ENCODE measurements at regions not wholly inside any gene's neighbourhood (a gene's known extent, or its start where the extent isn't known, plus 50 kb on each side); places are given as distances from the start of the nearest gene placed in this dataset.

DNA sequence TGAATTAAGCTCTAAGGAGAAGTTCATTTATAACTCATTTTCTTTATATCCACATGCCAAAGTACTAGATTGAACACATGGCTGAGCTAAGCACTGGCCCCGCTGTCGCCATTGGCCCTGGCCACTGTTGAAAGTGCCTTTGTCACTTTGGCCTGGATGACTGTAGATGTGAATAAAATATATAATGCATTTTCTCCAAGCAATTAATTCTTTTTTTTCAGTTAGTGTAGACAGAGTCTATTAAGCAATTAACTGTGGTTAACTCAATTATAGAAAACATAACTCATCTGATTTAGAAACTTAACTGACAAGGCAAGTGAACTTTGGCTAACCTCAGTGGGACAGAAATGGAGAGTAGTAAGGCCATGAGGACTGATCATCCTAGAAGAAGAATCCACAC lies 965.6 kb downstream of the EFNB2 start:
- TF ChIP-seq NFE2L2 (IDR thresholded peaks at IDR 0.05; ENCODE audit: low read depth, low read length) (no peak), CEBPB (IDR thresholded peaks at IDR 0.05; ENCODE audit: low read depth, low read length) (no peak), RAD21 (IDR thresholded peaks at IDR 0.05; ENCODE audit: low read length) (no peak), MAZ (IDR thresholded peaks at IDR 0.05; ENCODE audit: borderline replicate concordance, low read depth, low read length) (no peak), RCOR1 (IDR thresholded peaks at IDR 0.05; ENCODE audit: insufficient replicate concordance, low read length) (no peak), MXI1 (IDR thresholded peaks at IDR 0.05; ENCODE audit: borderline replicate concordance, low read depth, low read length) (no peak), MAFK (IDR thresholded peaks at IDR 0.05; ENCODE audit: low read depth, low read length) (no peak), BHLHE40 (IDR thresholded peaks at IDR 0.05; ENCODE audit: low read depth, low read length) (no peak), FOS (IDR thresholded peaks at IDR 0.05; ENCODE audit: low read depth, low read length) (no peak), RFX5 (IDR thresholded peaks at IDR 0.05; ENCODE audit: low read depth, low read length) (no peak)
- TF ChIP-seq, protein P1, sequence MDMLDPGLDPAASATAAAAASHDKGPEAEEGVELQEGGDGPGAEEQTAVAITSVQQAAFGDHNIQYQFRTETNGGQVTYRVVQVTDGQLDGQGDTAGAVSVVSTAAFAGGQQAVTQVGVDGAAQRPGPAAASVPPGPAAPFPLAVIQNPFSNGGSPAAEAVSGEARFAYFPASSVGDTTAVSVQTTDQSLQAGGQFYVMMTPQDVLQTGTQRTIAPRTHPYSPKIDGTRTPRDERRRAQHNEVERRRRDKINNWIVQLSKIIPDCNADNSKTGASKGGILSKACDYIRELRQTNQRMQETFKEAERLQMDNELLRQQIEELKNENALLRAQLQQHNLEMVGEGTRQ (IDR thresholded peaks at IDR 0.05; ENCODE audit: low read depth, low read length), result no peak
- TF ChIP-seq, protein P2, sequence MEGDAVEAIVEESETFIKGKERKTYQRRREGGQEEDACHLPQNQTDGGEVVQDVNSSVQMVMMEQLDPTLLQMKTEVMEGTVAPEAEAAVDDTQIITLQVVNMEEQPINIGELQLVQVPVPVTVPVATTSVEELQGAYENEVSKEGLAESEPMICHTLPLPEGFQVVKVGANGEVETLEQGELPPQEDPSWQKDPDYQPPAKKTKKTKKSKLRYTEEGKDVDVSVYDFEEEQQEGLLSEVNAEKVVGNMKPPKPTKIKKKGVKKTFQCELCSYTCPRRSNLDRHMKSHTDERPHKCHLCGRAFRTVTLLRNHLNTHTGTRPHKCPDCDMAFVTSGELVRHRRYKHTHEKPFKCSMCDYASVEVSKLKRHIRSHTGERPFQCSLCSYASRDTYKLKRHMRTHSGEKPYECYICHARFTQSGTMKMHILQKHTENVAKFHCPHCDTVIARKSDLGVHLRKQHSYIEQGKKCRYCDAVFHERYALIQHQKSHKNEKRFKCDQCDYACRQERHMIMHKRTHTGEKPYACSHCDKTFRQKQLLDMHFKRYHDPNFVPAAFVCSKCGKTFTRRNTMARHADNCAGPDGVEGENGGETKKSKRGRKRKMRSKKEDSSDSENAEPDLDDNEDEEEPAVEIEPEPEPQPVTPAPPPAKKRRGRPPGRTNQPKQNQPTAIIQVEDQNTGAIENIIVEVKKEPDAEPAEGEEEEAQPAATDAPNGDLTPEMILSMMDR (conservative IDR thresholded peaks at IDR 0.05; ENCODE audit: low read depth, low read length), result no peak
- TF ChIP-seq, protein P3, sequence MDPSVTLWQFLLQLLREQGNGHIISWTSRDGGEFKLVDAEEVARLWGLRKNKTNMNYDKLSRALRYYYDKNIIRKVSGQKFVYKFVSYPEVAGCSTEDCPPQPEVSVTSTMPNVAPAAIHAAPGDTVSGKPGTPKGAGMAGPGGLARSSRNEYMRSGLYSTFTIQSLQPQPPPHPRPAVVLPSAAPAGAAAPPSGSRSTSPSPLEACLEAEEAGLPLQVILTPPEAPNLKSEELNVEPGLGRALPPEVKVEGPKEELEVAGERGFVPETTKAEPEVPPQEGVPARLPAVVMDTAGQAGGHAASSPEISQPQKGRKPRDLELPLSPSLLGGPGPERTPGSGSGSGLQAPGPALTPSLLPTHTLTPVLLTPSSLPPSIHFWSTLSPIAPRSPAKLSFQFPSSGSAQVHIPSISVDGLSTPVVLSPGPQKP (IDR thresholded peaks at IDR 0.05; ENCODE audit: borderline replicate concordance, low read depth, low read length), result no peak
- H3K79me1 ChIP-seq (ENCODE audit: low read depth in 1 of 2, low read length in 2 of 2), result no peaks in the 10 kb centered on the region
- no peak overlapping the region for H3K23ac ChIP-seq (ENCODE audit: low read depth, low read length)
- no peak overlapping the region for H3K27ac ChIP-seq (ENCODE audit: insufficient read depth, low read length)
- ATAC-seq (ENCODE audit: low read depth) (no peak), DNase-seq (no peak)
- no peak overlapping the region for H2BK15ac ChIP-seq (ENCODE audit: low read depth, low read length)
- no TSS peak for BruUV-seq (replicated peaks)
- no peak overlapping the region for H2AK5ac ChIP-seq (ENCODE audit: low read depth, low read length)
- no peaks in the 10 kb centered on the region for H3K9me1 ChIP-seq (ENCODE audit: insufficient read depth, low read length)
- ChIA-PET POLR2A (ENCODE audit: unreplicated experiment) (no interaction called here), CTCF (no interaction called here)
- H4K5ac ChIP-seq (ENCODE audit: low read depth, low read length), result no peak overlapping the region
- no peak overlapping the region for H3K4ac ChIP-seq (ENCODE audit: low read depth, low read length)
- H2AFZ ChIP-seq (replicated peaks; ENCODE audit: low read length, poor library complexity), result no peak overlapping the region
- H3K4me3 ChIP-seq (ENCODE audit: insufficient read depth, low read depth, low read length), result no peak overlapping the region
- no peak overlapping the region for H3K56ac ChIP-seq (ENCODE audit: extremely low read depth, insufficient read depth, low read length)
- no peak overlapping the region for H3K4me2 ChIP-seq (ENCODE audit: low read depth, low read length)
- in situ Hi-C loops (cut with MboI; ENCODE audit: low sequenced_read_pairs), result no loop called here
- dilution Hi-C loops (cut with HindIII; ENCODE audit: low sequenced_read_pairs, unreplicated experiment), result no loop called here
- H3K4me1 ChIP-seq (ENCODE audit: control insufficient read depth, insufficient read depth, low read length), result no peaks in the 10 kb centered on the region
- no peak overlapping the region for H4K91ac ChIP-seq (ENCODE audit: insufficient read depth, low read depth, low read length)
- no peak overlapping the region for H3K9ac ChIP-seq (ENCODE audit: low read depth, low read length)
- H2BK20ac ChIP-seq (ENCODE audit: low read depth, low read length), result no peak overlapping the region
- H2AK9ac ChIP-seq (replicated peaks; ENCODE audit: low read depth, low read length, poor library complexity), result no peak overlapping the region
- H3K36me3 ChIP-seq (ENCODE audit: control insufficient read depth, insufficient read depth, low read length), result no peaks in the 10 kb centered on the region
- no peak overlapping the region for H4K8ac ChIP-seq (ENCODE audit: low read depth in 2 of 2, low read length in 2 of 2)
- H3K27me3 ChIP-seq (ENCODE audit: control insufficient read depth, insufficient read depth, low read length), result no peaks in the 10 kb centered on the region
- H2BK120ac ChIP-seq (ENCODE audit: low read depth, low read length), result no peak overlapping the region
- no peak overlapping the region for H3K18ac ChIP-seq (ENCODE audit: low read depth, low read length)
- no peaks in the 10 kb centered on the region for H4K20me1 ChIP-seq (ENCODE audit: insufficient read depth, low read length)
- no peak overlapping the region for H3K14ac ChIP-seq (replicated peaks; ENCODE audit: low read depth, low read length)
- intact Hi-C loops (cut with micrococcal nuclease), result no loop called here
- H2BK5ac ChIP-seq (ENCODE audit: low read depth, low read length, poor library complexity, severe bottlenecking), result no peak overlapping the region
- no peaks in the 10 kb centered on the region for H3K9me3 ChIP-seq (ENCODE audit: control insufficient read depth, insufficient read depth, low read length)
- no CpG with 5 or more reads among the region's 2 CpGs for WGBS, 2 experiments (ENCODE audit: extremely low coverage in 2 of 2, insufficient read length in 1 of 2)

All from IMR-90 (cell line).